ENCODE measurements at regions not wholly inside any gene's neighbourhood (a gene's known extent, or its start where the extent isn't known, plus 50 kb on each side); places are given as distances from the start of the nearest gene placed in this dataset.

- DNase-seq (ENCODE audit: low read depth): no peak
- TF ChIP-seq CTCF (IDR thresholded peaks at IDR 0.05; ENCODE audit: insufficient read depth, low read depth, low read length): no peak
- H3K4me3 ChIP-seq (ENCODE audit: low read depth, low read length): no peak overlapping the region
Measured at GRCh38 chr10:131546086-131546810, 234.7 kb upstream of the TCERG1L start.

GRCh38 chr10:131547129-131547799 is 235.7 kb upstream of the TCERG1L start:
- H3K4me3 ChIP-seq (ENCODE audit: low read depth, low read length): no peak overlapping the region
- DNase-seq (ENCODE audit: low read depth): no peak
- TF ChIP-seq CTCF (IDR thresholded peaks at IDR 0.05; ENCODE audit: insufficient read depth, low read depth, low read length): no peak

GRCh38 chr10:131548176-131548575 is 236.7 kb upstream of the TCERG1L start:
- DNase-seq (ENCODE audit: low read depth): no peak
- no peak for TF ChIP-seq CTCF (IDR thresholded peaks at IDR 0.05; ENCODE audit: insufficient read depth, low read depth, low read length)
- H3K4me3 ChIP-seq (ENCODE audit: low read depth, low read length): no peak overlapping the region

GRCh38 chr10:131549116-131549515 is 237.6 kb upstream of the TCERG1L start:
- no peak for DNase-seq (ENCODE audit: low read depth)
- no peak overlapping the region for H3K4me3 ChIP-seq (ENCODE audit: low read depth, low read length)
- no peak for TF ChIP-seq CTCF (IDR thresholded peaks at IDR 0.05; ENCODE audit: insufficient read depth, low read depth, low read length)

GRCh38 chr10:131553121-131553520 is 241.6 kb upstream of the TCERG1L start:
- no peak for TF ChIP-seq CTCF (IDR thresholded peaks at IDR 0.05; ENCODE audit: insufficient read depth, low read depth, low read length)
- no peak for DNase-seq (ENCODE audit: low read depth)
- no peak overlapping the region for H3K4me3 ChIP-seq (ENCODE audit: low read depth, low read length)

GRCh38 chr10:131553581-131553980 is 242.1 kb upstream of the TCERG1L start:
- no peak overlapping the region for H3K4me3 ChIP-seq (ENCODE audit: low read depth, low read length)
- TF ChIP-seq CTCF (IDR thresholded peaks at IDR 0.05; ENCODE audit: insufficient read depth, low read depth, low read length): no peak
- no peak for DNase-seq (ENCODE audit: low read depth)

All from fibroblast of villous mesenchyme (primary cell).